DND-41 (cell line): ENCODE measurements at regions not wholly inside any gene's neighbourhood (a gene's known extent, or its start where the extent isn't known, plus 50 kb on each side); places are given as distances from the start of the nearest gene placed in this dataset.
"Not testable (repeated sequence)": the region's sequence is repeated elsewhere in the genome, so short reads cannot be mapped to it uniquely, and the experiment has no call there.

ENCODE experiments used
- ATAC-seq: fragments of 200-7000 bp; cut with Tn5 transposase; 3 replicates; pipeline ENCODE4 v1.9.1; 2021; ENCODE audit warnings: low read depth; ENCODE audit not compliant: insufficient read depth
- DNase-seq: peaks from one replicate; pipeline ENCODE4 v3.0.0-alpha.2; 2020
- H2AFZ ChIP-seq: 2 replicates; pipeline ENCODE4 v1.6.0; 2012; ENCODE audit warnings: low read depth, low read length
- H3K27ac ChIP-seq: 2 replicates; pipeline ENCODE4 v1.5.1; 2012; ENCODE audit warnings: low read length, inconsistent platforms
- H3K27me3 ChIP-seq: fragments of 200-600 bp; sonication (generic); 2 replicates; pipeline ENCODE4 v1.6.0; 2012; ENCODE audit warnings: low read length, mild to moderate bottlenecking, inconsistent platforms; ENCODE audit not compliant: insufficient read depth, poor library complexity
- H3K36me3 ChIP-seq: 2 replicates; pipeline ENCODE4 v1.5.1; 2012; ENCODE audit warnings: low read length, inconsistent platforms; ENCODE audit not compliant: insufficient read depth
- H3K4me1 ChIP-seq: 2 replicates; pipeline ENCODE4 v1.5.1; 2012; ENCODE audit warnings: mild to moderate bottlenecking, low read length; ENCODE audit not compliant: insufficient read depth
- H3K4me2 ChIP-seq: 2 replicates; pipeline ENCODE4 v1.6.0; 2012; ENCODE audit warnings: mild to moderate bottlenecking, moderate library complexity, low read length, inconsistent platforms; ENCODE audit not compliant: insufficient read depth
- H3K4me3 ChIP-seq, 2 experiments: fragments of 200-600 bp in 1 of 2; shearing (Covaris generic) in 1 of 2; 2 replicates each; pipeline ENCODE4 v1.5.1; 2012 to 2016; ENCODE audit warnings: inconsistent platforms in 2 of 2, low read length in 2 of 2, mild to moderate bottlenecking in 2 of 2, low read depth in 1 of 2, moderate library complexity in 1 of 2
- H3K79me2 ChIP-seq: 2 replicates; pipeline ENCODE4 v1.6.0; 2012; ENCODE audit warnings: low read length, inconsistent platforms; ENCODE audit not compliant: insufficient read depth
- H3K9ac ChIP-seq: 2 replicates; pipeline ENCODE4 v1.6.0; 2012; ENCODE audit warnings: low read depth, mild to moderate bottlenecking, inconsistent platforms, low read length, moderate library complexity
- H3K9me3 ChIP-seq: 2 replicates; pipeline ENCODE4 v1.5.1; 2012; ENCODE audit warnings: low read length, moderate library complexity, mild to moderate bottlenecking, inconsistent platforms; ENCODE audit not compliant: insufficient read depth, severe bottlenecking
- H4K20me1 ChIP-seq: 2 replicates; pipeline ENCODE4 v1.6.0; 2012; ENCODE audit warnings: low read length; ENCODE audit not compliant: insufficient read depth
- EZH2 ChIP-seq: IDR thresholded peaks from 3 replicates; pipeline ENCODE4 v1.6.1; 2012; ENCODE audit warnings: borderline replicate concordance, low read depth, mild to moderate bottlenecking, moderate library complexity, low read length, inconsistent platforms; ENCODE audit not compliant: severe bottlenecking
- TF ChIP-seq, protein P1 (sequence below): IDR thresholded peaks from 2 replicates; pipeline ENCODE4 v1.5.1; 2012; ENCODE audit warnings: borderline replicate concordance, low read length, moderate library complexity, mild to moderate bottlenecking; ENCODE audit not compliant: poor library complexity, severe bottlenecking; ENCODE audit errors: extremely low read depth

- no peak for DNase-seq
- no peak for ATAC-seq
- no peak overlapping the region for H3K27ac ChIP-seq
- no peaks in the 10 kb centered on the region for H3K9me3 ChIP-seq
- no peaks in the 10 kb centered on the region for H4K20me1 ChIP-seq
- H3K36me3 ChIP-seq: no peaks in the 10 kb centered on the region
- H3K4me1 ChIP-seq: no peaks in the 10 kb centered on the region
- H3K27me3 ChIP-seq: no peaks in the 10 kb centered on the region
- no peak overlapping the region for H2AFZ ChIP-seq
- TF ChIP-seq, protein P1, sequence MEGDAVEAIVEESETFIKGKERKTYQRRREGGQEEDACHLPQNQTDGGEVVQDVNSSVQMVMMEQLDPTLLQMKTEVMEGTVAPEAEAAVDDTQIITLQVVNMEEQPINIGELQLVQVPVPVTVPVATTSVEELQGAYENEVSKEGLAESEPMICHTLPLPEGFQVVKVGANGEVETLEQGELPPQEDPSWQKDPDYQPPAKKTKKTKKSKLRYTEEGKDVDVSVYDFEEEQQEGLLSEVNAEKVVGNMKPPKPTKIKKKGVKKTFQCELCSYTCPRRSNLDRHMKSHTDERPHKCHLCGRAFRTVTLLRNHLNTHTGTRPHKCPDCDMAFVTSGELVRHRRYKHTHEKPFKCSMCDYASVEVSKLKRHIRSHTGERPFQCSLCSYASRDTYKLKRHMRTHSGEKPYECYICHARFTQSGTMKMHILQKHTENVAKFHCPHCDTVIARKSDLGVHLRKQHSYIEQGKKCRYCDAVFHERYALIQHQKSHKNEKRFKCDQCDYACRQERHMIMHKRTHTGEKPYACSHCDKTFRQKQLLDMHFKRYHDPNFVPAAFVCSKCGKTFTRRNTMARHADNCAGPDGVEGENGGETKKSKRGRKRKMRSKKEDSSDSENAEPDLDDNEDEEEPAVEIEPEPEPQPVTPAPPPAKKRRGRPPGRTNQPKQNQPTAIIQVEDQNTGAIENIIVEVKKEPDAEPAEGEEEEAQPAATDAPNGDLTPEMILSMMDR: no peak
- no peak for TF ChIP-seq EZH2
- no peak overlapping the region for H3K4me3 ChIP-seq
- no peak overlapping the region for H3K9ac ChIP-seq
- no peaks in the 10 kb centered on the region for H3K79me2 ChIP-seq
- H3K4me2 ChIP-seq: no peak overlapping the region
Observed at GRCh38 chr13:90594681-90595080, 752.8 kb upstream of the MIR17HG start.

- TF ChIP-seq EZH2: no peak
- TF ChIP-seq, protein P1: no peak
- DNase-seq: no peak
- Histone ChIP-seq H4K20me1 (no peaks in the 10 kb centered on the region), H2AFZ (no peak overlapping the region), H3K9me3 (no peaks in the 10 kb centered on the region), H3K27me3 (no peaks in the 10 kb centered on the region), H3K4me1 (no peaks in the 10 kb centered on the region), H3K4me3 (no peak overlapping the region), H3K4me2 (no peak overlapping the region), H3K79me2 (no peaks in the 10 kb centered on the region), H3K27ac (no peak overlapping the region), H3K36me3 (no peaks in the 10 kb centered on the region), H3K9ac (no peak overlapping the region)
- ATAC-seq: no peak
Observed at GRCh38 chr13:90605664-90606063, 741.8 kb upstream of the MIR17HG start.

- not testable (repeated sequence) for H3K27me3 ChIP-seq, H3K4me1 ChIP-seq, H3K9ac ChIP-seq, ATAC-seq, H4K20me1 ChIP-seq, H3K27ac ChIP-seq, H3K4me2 ChIP-seq, H3K79me2 ChIP-seq, H3K36me3 ChIP-seq, H3K9me3 ChIP-seq, DNase-seq, H3K4me3 ChIP-seq, H2AFZ ChIP-seq
Observed at GRCh38 chr13:90606921-90607320, 740.6 kb upstream of the MIR17HG start.

DNA sequence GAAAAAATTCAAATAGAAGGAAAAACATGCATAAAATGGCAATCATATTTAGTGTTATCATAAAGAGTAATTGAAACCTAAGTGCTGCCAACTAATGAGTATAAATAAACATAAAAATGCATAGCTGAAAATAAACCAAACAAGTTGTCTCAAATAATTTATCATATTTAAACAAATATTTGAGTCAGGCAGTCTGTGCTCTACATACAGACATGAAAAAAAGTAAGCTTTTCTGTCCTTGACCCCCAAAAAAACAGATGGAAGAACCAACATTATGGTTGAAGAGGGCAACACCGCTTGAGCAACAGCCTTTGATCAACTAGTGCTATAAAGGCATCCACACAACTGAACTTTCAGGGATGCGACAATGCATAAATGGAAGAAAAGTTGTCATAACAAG is 735.1 kb upstream of the MIR17HG start:
- no peaks in the 10 kb centered on the region for H3K4me1 ChIP-seq
- no peak overlapping the region for H3K9ac ChIP-seq
- no peaks in the 10 kb centered on the region for H3K9me3 ChIP-seq
- no peaks in the 10 kb centered on the region for H3K27me3 ChIP-seq
- no peaks in the 10 kb centered on the region for H3K36me3 ChIP-seq
- H3K4me3 ChIP-seq: no peak overlapping the region
- no peaks in the 10 kb centered on the region for H4K20me1 ChIP-seq
- H3K27ac ChIP-seq: no peak overlapping the region
- H2AFZ ChIP-seq: no peak overlapping the region
- no peaks in the 10 kb centered on the region for H3K79me2 ChIP-seq
- DNase-seq (no peak), ATAC-seq (no peak)
- H3K4me2 ChIP-seq: no peak overlapping the region
- TF ChIP-seq, protein P1: no peak
- TF ChIP-seq EZH2: no peak
